Endothelial cell of umbilical vein (primary cell): ENCODE measurements at regions not wholly inside any gene's neighbourhood (a gene's known extent, or its start where the extent isn't known, plus 50 kb on each side); places are given as distances from the start of the nearest gene placed in this dataset.

Source experiments
- CTCF ChIP-seq, 2 donors: IDR thresholded peaks; 1 replicate in 1 of 2; 2 replicates in 1 of 2; pipeline ENCODE4 v1.5.1; 2011; ENCODE audit warnings: low read length in 2 of 2, mild to moderate bottlenecking in 2 of 2, moderate library complexity in 2 of 2, control low read depth in 1 of 2, inconsistent platforms in 1 of 2, low read depth in 1 of 2; ENCODE audit not compliant: insufficient read depth in 1 of 2; ENCODE audit errors: extremely low read depth in 1 of 2
- EZH2 ChIP-seq: IDR thresholded peaks from 2 replicates; pipeline ENCODE4 v1.6.1; 2012; ENCODE audit warnings: borderline replicate concordance, low read depth, mild to moderate bottlenecking, moderate library complexity, low read length, inconsistent platforms; ENCODE audit not compliant: severe bottlenecking
- GATA2 ChIP-seq: IDR thresholded peaks from 2 replicates; pipeline ENCODE4 v1.7.0; 2011; ENCODE audit warnings: low read depth, mild to moderate bottlenecking, moderate library complexity, mixed read lengths, low read length; ENCODE audit not compliant: insufficient read length, insufficient read depth
- JUN ChIP-seq: IDR thresholded peaks from 2 replicates; pipeline ENCODE4 v1.6.1; 2011; ENCODE audit warnings: borderline replicate concordance, low read depth; ENCODE audit not compliant: insufficient read length, insufficient read depth
- MYC ChIP-seq: IDR thresholded peaks from one replicate; pipeline ENCODE4 v1.6.1; 2011; ENCODE audit warnings: mild to moderate bottlenecking, low read depth, low read length
- POLR2A ChIP-seq: IDR thresholded peaks from 2 replicates; pipeline ENCODE4 v1.6.1; 2012; ENCODE audit warnings: low read depth, mild to moderate bottlenecking, control low read depth, low read length
- POLR2AphosphoS5 ChIP-seq: IDR thresholded peaks from 2 replicates; pipeline ENCODE4 v1.6.1; 2012; ENCODE audit warnings: low read depth, mild to moderate bottlenecking, control low read depth, low read length, moderate library complexity; ENCODE audit not compliant: insufficient read depth
- TF ChIP-seq, protein P1 (sequence below): IDR thresholded peaks from 2 replicates; pipeline ENCODE4 v1.6.1; 2011; ENCODE audit not compliant: insufficient read depth, insufficient read length

DNA sequence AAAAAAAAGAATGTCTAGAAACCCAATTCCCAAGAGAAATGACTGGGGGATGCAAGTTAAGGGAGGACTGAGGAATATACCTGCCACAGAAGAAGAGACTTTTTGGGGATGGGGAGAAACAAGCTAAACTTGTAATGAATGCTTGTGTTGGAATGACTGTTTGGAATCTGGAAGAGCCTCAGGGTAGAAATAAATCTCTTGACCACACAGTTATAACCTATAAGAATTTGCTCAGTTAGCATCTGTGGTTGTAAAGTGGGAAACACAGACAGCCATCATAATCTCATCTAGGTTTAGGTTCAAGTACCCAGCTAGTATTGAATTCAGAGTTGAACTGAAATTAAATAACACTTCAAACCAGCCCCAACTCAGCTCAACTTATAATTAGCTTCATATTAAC, 678.3 kb upstream of the CHD1 start:
- TF ChIP-seq, protein P1, sequence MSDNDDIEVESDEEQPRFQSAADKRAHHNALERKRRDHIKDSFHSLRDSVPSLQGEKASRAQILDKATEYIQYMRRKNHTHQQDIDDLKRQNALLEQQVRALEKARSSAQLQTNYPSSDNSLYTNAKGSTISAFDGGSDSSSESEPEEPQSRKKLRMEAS, result no peak
- TF ChIP-seq EZH2, result no peak
- no peak for TF ChIP-seq CTCF (IDR thresholded peaks at IDR 0.05; ENCODE audit: extremely low read depth in 1 of 2, insufficient read depth in 1 of 2, low read depth in 1 of 2, low read length in 2 of 2)
- no peak for TF ChIP-seq POLR2AphosphoS5
- no peak for TF ChIP-seq POLR2A
- TF ChIP-seq GATA2, result no peak
- no peak for TF ChIP-seq JUN
- TF ChIP-seq MYC, result no peak
